ENCODE measurements at regions not wholly inside any gene's neighbourhood (a gene's known extent, or its start where the extent isn't known, plus 50 kb on each side); places are given as distances from the start of the nearest gene placed in this dataset.

DNA sequence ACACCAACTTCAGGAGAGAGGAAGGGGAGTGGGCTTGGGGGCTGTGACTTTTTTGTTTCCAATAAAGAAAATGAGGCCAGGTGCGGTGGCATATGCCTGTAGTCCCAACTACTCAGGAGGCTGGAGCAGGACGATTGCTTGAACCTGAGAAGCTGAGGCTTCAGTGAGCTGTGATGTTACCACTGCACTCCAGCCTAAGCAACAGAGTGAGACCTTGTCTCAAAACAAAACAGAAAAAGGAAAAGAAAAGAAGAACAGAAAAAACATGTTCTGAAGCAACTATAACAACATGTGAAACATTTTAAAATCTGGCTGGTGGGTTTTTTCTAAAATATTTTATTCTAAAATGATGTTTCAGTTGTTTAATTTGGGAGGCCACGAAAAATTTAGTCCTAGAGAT is 554.0 kb upstream of the ZFHX3 start:
- 88% methylated on average over 3 of the region's 3 CpGs for WGBS (ENCODE audit: low lambda C conversion rate, missing lambda C conversion rate)
- no peak overlapping the region for H3K4me3 ChIP-seq
- H3K9me2 ChIP-seq (replicated peaks; ENCODE audit: insufficient read depth): no peaks in the 10 kb centered on the region
- no peaks in the 10 kb centered on the region for H3K9me3 ChIP-seq (ENCODE audit: low read depth)
- H3K27me3 ChIP-seq: no peaks in the 10 kb centered on the region
- no peak for DNase-seq (ENCODE audit: low spot score)
- no peaks in the 10 kb centered on the region for H3K36me3 ChIP-seq (replicated peaks; ENCODE audit: insufficient read depth, low read depth)
- no peaks in the 10 kb centered on the region for H3K79me2 ChIP-seq
- no peak overlapping the region for H3K27ac ChIP-seq
- no peak overlapping the region for H3K4me2 ChIP-seq
- H2AFZ ChIP-seq: no peak overlapping the region
- no peaks in the 10 kb centered on the region for H3K4me1 ChIP-seq (ENCODE audit: insufficient read depth)
- H4K20me1 ChIP-seq (ENCODE audit: insufficient read depth, poor library complexity, severe bottlenecking): no peaks in the 10 kb centered on the region
- TF ChIP-seq EZH2 (IDR thresholded peaks at IDR 0.05; ENCODE audit: borderline replicate concordance): no peak
- TF ChIP-seq, protein P1, sequence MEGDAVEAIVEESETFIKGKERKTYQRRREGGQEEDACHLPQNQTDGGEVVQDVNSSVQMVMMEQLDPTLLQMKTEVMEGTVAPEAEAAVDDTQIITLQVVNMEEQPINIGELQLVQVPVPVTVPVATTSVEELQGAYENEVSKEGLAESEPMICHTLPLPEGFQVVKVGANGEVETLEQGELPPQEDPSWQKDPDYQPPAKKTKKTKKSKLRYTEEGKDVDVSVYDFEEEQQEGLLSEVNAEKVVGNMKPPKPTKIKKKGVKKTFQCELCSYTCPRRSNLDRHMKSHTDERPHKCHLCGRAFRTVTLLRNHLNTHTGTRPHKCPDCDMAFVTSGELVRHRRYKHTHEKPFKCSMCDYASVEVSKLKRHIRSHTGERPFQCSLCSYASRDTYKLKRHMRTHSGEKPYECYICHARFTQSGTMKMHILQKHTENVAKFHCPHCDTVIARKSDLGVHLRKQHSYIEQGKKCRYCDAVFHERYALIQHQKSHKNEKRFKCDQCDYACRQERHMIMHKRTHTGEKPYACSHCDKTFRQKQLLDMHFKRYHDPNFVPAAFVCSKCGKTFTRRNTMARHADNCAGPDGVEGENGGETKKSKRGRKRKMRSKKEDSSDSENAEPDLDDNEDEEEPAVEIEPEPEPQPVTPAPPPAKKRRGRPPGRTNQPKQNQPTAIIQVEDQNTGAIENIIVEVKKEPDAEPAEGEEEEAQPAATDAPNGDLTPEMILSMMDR (IDR thresholded peaks at IDR 0.05; ENCODE audit: poor library complexity): no peak
- no peak for TF ChIP-seq EZH2phosphoT487 (IDR thresholded peaks at IDR 0.05; ENCODE audit: low read depth, severe bottlenecking, unreplicated experiment)

DNA sequence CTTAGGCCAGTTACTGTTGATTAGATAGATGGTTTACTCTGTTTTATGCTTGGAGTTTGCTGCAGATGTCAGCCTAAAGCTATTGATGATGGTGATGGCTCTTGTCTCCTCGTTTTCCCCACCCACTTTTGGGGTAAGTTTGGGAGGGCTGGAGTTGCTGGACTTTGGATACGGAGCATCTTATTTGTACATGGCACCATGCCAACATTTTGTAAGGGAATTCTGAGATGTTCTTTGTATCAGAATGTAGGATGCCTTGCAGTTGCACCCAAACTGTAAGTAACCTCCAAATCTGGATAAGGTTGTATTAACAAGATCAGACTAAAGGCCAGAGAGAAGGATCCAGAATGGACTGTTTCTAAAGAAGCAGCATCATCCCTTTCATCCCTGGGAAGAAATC is 551.9 kb upstream of the ZFHX3 start:
- Histone ChIP-seq H3K4me1 (ENCODE audit: insufficient read depth) (no peaks in the 10 kb centered on the region), H3K9me2 (replicated peaks; ENCODE audit: insufficient read depth) (no peaks in the 10 kb centered on the region), H3K4me2 (no peak overlapping the region), H4K20me1 (ENCODE audit: insufficient read depth, poor library complexity, severe bottlenecking) (no peaks in the 10 kb centered on the region), H3K9me3 (ENCODE audit: low read depth) (no peaks in the 10 kb centered on the region), H2AFZ (no peak overlapping the region), H3K36me3 (replicated peaks; ENCODE audit: insufficient read depth, low read depth) (no peaks in the 10 kb centered on the region), H3K79me2 (no peaks in the 10 kb centered on the region), H3K4me3 (no peak overlapping the region), H3K27me3 (no peaks in the 10 kb centered on the region), H3K27ac (no peak overlapping the region)
- TF ChIP-seq, protein P1 (IDR thresholded peaks at IDR 0.05; ENCODE audit: poor library complexity): no peak
- TF ChIP-seq EZH2phosphoT487 (IDR thresholded peaks at IDR 0.05; ENCODE audit: low read depth, severe bottlenecking, unreplicated experiment) (no peak), EZH2 (IDR thresholded peaks at IDR 0.05; ENCODE audit: borderline replicate concordance) (no peak)
- DNase-seq (ENCODE audit: low spot score): no peak
- WGBS (ENCODE audit: low lambda C conversion rate, missing lambda C conversion rate): 70% methylated on average over 2 of the region's 2 CpGs

DNA sequence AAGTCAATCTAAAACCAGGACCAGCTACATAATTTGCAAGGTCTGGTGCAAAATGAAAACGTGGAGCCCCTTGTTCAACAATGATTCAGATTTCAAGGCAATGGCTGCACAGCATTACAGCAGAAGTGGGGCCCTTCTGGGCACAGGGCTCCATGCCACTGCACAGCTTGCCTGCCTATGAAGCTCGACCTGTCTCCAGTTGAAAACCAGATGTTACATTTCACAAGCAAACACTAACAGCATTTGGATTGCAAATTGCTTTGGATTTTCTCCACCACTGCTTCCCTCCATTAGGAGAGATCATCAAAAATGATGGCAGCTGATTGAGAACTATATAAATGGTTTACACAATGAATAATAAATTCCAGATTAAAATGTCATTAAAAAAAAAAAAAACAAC is 551.4 kb upstream of the ZFHX3 start:
- H3K9me3 ChIP-seq (ENCODE audit: low read depth): no peaks in the 10 kb centered on the region
- H3K27ac ChIP-seq: no peak overlapping the region
- peak; percentile 8 for DNase-seq (ENCODE audit: low spot score)
- H3K27me3 ChIP-seq: no peaks in the 10 kb centered on the region
- 66% methylated on average over 2 of the region's 2 CpGs for WGBS (ENCODE audit: low lambda C conversion rate, missing lambda C conversion rate)
- no peaks in the 10 kb centered on the region for H3K79me2 ChIP-seq
- no peaks in the 10 kb centered on the region for H3K9me2 ChIP-seq (replicated peaks; ENCODE audit: insufficient read depth)
- no peaks in the 10 kb centered on the region for H3K4me1 ChIP-seq (ENCODE audit: insufficient read depth)
- no peak overlapping the region for H2AFZ ChIP-seq
- no peak overlapping the region for H3K4me2 ChIP-seq
- TF ChIP-seq EZH2phosphoT487 (IDR thresholded peaks at IDR 0.05; ENCODE audit: low read depth, severe bottlenecking, unreplicated experiment): peak; percentile 42
- TF ChIP-seq EZH2 (IDR thresholded peaks at IDR 0.05; ENCODE audit: borderline replicate concordance): no peak
- TF ChIP-seq, protein P1 (IDR thresholded peaks at IDR 0.05; ENCODE audit: poor library complexity): no peak
- H3K4me3 ChIP-seq: no peak overlapping the region
- no peaks in the 10 kb centered on the region for H3K36me3 ChIP-seq (replicated peaks; ENCODE audit: insufficient read depth, low read depth)
- H4K20me1 ChIP-seq (ENCODE audit: insufficient read depth, poor library complexity, severe bottlenecking): no peaks in the 10 kb centered on the region

DNA sequence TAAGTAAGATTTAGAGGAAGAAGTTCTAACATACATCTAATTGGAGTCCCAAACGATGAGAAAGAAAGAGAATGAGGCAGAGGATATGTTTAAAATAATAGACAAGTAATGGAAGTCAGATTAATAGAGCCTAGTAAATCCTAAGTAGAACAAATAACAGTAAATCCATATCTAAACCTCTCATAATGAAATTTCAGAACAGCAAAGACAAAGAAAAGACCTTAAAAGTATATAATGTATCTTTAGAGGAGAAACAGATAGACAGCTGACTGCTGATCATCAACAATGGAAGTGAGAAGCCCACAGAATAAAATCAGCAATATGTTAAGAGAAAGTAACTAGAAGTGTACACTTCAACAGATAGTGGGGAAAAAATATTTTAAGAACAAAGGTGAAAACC is 536.2 kb upstream of the ZFHX3 start:
- Histone ChIP-seq H3K27ac (no peak overlapping the region), H3K36me3 (replicated peaks; ENCODE audit: insufficient read depth, low read depth) (no peaks in the 10 kb centered on the region), H3K79me2 (no peaks in the 10 kb centered on the region), H4K20me1 (ENCODE audit: insufficient read depth, poor library complexity, severe bottlenecking) (no peaks in the 10 kb centered on the region), H3K4me1 (ENCODE audit: insufficient read depth) (no peaks in the 10 kb centered on the region), H3K9me3 (ENCODE audit: low read depth) (peaks cover 4% of the 10 kb centered on the region), H3K9me2 (replicated peaks; ENCODE audit: insufficient read depth) (no peaks in the 10 kb centered on the region), H3K4me3 (no peak overlapping the region), H3K27me3 (no peaks in the 10 kb centered on the region), H3K4me2 (no peak overlapping the region), H2AFZ (no peak overlapping the region)
- no peak for DNase-seq (ENCODE audit: low spot score)
- TF ChIP-seq, protein P1 (IDR thresholded peaks at IDR 0.05; ENCODE audit: poor library complexity): no peak
- TF ChIP-seq EZH2 (IDR thresholded peaks at IDR 0.05; ENCODE audit: borderline replicate concordance): no peak
- no peak for TF ChIP-seq EZH2phosphoT487 (IDR thresholded peaks at IDR 0.05; ENCODE audit: low read depth, severe bottlenecking, unreplicated experiment)
- 82% methylated on average over 1 of the region's 1 CpG for WGBS (ENCODE audit: low lambda C conversion rate, missing lambda C conversion rate)
